Hippocampal formation (tissue), 2 donors: ENCODE measurements at regions not wholly inside any gene's neighbourhood (a gene's known extent, or its start where the extent isn't known, plus 50 kb on each side); places are given as distances from the start of the nearest gene placed in this dataset.

ENCODE experiments used
- DNase-seq, 2 donors: peaks; one replicate each; lab custom pipeline; 2025; lab: John Stamatoyannopoulos, UW

GRCh38 chr12:24083838-24084237, 134.4 kb upstream of the SOX5 start:
- no peak for DNase-seq

DNA sequence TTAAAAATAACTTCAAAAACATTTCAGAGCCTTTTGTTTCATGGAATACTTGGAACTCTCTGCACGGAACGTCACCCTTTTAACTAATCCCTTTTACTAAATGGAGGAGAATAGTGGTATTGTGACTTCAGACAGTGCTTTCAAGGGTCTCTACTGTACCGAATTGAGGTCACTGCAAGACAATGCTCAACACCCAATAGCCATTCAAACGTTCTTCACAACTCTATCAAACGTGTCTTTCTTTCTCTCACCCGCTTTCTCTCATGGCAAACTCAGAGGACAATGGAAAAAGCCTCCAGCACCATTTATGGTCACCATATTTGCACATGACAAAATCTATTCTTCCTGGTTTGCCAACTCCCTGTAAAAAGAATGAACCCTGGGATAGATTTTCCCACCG, 132.1 kb upstream of the SOX5 start:
- DNase-seq: no peak

GRCh38 chr12:24081092-24081529, 131.6 kb upstream of the SOX5 start:
- DNase-seq: no peak

DNA sequence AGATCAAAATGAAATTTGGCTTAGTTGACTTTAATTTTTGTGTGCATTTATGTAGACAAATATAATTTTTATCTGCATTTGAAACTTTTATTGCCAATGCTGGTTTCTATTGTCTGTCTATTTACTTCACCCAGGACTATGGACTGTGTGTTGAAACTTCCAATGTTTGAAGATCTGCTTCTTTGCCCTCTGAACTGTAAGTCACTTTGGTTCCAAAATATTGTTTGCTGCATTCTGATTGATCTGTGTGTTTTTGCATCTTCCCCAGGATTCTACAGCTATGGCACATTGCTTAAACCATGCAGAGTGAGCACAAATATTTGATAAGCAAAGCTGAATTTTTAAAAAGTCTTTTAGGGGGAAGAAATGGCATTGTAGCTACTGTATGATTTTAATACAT, 131.0 kb upstream of the SOX5 start:
- no peak for DNase-seq

- DNase-seq: no peak
These were observed 129.6 kb upstream of the SOX5 start for GRCh38 chr12:24079083-24079482.

GRCh38 chr12:24078318-24078765, 128.9 kb upstream of the SOX5 start:
- no peak for DNase-seq

- no peak for DNase-seq
These were observed 127.7 kb upstream of the SOX5 start for GRCh38 chr12:24077161-24077560.

- DNase-seq: no peak
These were observed 126.2 kb upstream of the SOX5 start for GRCh38 chr12:24075650-24076049.

DNA sequence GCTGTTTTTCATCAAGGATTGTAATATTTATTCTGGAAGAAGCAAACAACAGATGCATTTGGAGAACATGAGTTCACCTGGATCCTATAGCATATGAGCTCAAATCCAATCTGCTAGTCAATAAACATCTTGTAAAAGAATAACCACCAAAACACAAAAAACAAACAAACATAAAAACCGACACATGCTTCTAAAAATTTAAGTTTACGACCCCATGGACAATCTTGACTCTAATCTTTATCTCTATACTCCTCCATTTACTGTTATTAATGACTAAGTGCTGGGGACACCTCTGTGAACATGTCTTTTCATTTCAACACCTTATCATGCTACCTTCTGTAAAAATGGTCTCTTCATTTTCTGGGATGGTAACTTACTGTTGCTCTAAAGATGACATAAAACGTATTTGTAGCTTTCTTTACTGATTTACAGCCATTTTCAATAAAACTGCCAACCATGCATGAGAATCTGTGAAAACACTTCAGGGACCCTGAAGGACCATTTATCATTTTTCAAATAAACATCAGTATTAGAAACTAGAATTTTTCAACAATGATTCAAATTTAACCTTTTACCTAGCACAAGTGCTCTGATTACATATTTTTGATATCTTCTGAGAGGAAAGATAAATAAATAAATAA, 123.8 kb upstream of the SOX5 start:
- no peak for DNase-seq

GRCh38 chr12:24072302-24072701, 122.8 kb upstream of the SOX5 start:
- DNase-seq: no peak

DNA sequence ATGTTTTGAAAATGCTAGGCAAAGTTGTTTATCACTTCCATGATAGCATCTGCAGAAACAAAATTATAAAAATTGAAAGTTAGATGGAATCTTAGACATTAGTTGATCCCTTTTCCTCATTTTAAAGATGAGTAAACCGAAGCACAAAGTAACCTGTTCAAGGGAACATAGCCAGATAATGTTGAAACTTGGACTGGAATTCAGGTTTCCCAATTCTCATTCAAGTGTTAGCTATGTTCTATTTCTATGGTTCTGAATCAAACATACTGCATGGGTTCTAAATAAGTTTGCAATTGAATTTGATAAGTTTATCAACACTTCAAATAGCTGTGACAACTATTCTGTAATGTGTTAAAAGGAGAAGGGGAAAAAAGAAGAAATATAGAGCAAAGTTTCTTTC, 122.4 kb upstream of the SOX5 start:
- no peak for DNase-seq

DNA sequence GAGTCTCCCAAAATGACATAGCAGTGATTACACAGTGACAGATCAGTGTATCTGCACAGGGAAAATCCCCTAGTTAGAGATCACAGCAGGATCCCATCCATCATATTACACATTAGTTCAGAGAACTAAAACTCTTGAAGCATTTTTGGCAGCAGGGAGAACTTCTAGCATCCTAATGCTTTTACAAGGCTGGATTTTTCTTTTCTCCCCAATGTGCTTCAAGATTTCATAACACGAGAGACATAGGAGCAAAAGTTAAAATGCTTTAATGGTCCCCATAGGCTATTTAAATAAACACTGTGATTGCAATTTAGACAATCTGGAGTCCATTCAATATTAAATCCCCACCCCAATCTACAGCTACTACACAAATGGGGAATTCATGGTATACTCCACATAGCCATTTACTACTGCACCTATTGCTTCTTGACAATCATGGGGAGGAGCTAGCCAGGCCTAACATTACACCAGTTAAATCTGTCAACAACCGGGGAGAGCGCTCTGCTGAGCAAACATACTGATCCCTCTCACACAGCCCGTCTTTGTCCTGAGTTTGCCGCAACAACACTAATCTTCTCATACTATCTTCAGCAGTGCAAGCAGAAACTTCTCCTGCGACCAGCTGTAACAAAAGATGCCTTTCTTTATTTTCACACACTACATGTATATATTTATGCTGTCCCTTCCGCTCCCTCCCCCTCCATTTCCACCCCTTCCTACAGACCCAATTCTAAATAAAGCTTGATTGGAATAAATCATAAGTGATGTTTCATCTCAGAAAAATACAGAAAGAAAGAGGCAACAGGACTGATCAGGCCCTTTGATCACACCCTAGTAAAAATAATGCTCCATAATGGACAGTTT, 120.3 kb upstream of the SOX5 start:
- no peak for DNase-seq

DNA sequence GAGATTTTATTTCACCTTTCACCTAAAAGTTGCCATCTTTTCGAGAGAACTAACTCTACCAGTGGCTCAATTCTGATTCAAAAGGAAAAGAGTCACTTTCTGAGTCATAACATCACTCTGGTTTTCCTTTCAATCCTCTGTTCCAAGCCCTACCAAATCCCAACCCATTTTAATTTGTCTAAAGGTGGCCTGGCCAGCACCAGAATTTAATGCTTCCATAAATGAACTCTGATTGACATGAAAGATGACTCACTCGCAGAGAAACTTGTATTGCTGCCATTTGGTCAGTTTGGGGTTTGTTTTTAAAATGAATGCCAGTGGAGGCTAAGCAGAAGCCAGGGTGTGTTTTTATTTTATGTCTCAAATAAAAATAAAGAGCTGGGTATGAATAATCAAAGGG, 117.4 kb upstream of the SOX5 start:
- DNase-seq: no peak

DNA sequence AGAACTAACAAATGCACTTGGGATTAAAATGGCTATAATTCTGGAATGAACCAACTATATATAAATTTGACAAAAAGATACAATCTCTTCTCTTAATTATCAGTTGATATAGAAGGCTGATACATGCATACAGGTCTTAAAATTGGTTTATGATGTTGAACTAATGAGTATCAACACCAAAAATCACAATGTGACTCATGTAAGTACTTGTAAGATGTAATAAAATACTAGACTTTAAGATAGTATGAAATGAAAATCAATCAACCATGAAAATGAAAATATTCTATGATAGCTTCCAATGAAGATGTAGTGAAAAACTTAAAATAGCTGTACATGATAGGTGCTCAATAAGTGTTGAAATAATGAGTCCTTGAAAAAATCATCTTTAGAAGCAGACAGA, 116.6 kb upstream of the SOX5 start:
- no peak for DNase-seq

DNA sequence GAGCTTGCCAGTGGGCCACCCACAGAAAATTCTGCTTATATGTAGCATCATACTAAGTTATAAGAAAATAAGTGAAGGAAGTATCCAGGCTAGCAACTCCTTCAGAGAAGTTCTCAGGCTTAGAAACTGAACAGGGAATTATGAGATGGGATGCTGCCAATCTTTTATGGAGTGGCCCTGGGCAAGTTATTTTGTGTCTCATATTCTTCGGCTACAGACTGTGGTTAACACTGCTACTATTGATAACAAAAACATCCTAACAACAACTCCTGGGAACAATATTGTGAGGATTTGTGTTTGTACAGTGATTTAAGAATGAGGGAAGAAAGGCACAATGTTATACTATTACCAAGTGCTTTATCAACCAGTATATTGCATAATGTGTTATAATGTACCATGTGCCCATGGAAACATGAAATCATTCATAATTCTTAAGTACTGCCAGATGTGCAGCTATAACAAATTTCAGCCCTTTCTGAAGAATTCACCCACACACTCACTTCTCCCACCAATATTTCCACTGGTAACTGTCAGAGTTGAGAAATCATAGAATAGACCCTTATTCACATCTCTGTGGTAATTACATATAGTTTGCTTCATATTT, 113.3 kb upstream of the SOX5 start:
- DNase-seq: no peak

DNA sequence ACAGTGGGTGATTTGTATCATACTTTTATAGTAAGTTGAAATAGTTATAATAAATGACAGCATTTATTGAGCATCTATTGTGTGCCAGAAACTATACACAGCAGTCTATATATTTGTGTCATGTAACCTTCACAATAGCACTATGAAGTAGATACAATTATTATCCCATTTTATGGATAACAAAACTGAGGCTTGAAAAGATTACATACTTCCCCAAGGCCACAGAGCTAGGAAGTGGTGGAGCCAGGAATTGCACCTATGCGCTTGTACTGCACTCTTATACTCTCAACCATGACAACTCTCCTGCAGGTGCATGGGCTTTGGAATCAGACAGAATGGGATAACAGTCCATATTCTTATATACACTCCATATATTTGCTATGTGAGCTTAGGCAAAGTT, 110.6 kb upstream of the SOX5 start:
- DNase-seq: no peak

DNA sequence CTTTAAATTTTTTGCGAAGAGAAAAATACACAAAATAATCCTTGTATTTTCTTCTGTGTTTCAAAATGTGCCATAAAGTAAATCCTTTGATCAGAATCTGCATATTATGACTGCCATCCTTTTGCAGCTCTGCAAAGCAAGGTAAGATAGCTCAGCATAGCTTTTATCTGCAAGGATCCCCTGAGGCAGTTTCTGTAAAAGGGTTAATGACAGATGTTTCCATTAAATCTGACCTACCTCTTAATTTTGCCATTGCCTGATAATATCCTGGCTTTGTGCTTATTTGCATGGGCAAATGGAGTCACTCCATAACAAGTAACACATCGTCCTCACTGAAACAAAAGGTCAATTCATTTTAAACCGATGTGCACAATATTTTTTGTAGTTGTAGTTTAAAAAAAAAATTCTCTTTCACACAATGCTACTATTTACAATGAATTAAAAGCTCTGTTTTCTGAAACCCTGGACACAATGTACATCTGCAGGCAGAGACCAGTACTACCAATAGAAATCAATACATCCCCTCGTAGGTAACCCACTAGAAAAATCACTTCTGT, 108.5 kb upstream of the SOX5 start:
- DNase-seq: no peak

DNA sequence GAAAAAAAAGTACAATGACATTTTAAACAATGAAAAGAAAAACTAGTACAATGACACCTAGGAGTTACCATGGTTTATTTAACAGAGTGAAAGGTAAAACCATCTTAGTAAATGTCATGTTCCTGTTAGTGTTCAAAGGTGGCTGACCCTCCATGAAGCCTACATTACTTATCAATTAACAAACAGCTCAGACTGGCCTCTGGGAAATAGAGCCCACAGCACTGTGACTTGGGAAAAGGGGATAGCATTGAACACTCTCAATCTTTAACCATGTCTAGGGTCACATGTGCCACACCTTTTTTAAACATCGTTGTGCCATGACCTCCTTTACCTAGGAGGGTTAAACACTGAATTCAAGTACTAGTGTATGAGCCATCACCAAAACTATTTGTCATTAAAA, 106.3 kb upstream of the SOX5 start:
- no peak for DNase-seq

GRCh38 chr12:24054416-24054815, 104.9 kb upstream of the SOX5 start:
- no peak for DNase-seq

GRCh38 chr12:24049728-24050127, 100.3 kb upstream of the SOX5 start:
- no peak for DNase-seq

DNA sequence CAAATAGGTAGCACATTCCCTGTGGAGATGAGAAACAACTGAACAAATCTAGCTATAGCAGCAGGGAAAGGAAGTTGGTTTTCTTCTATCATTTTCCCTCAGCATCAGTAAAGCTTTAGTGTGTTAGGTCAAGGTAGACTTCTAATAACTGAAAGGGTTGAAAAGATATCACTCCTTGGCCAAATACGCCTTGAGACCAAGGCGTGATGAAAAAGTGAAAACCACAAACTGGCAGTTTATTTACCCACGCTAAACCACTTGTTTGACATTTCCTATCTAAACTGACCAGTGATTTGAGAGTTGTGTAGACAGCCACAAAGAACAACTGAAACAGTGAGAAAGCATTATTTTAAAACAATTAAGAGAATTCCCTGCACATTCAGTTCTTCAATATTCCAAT, 99.6 kb upstream of the SOX5 start:
- DNase-seq: no peak

DNA sequence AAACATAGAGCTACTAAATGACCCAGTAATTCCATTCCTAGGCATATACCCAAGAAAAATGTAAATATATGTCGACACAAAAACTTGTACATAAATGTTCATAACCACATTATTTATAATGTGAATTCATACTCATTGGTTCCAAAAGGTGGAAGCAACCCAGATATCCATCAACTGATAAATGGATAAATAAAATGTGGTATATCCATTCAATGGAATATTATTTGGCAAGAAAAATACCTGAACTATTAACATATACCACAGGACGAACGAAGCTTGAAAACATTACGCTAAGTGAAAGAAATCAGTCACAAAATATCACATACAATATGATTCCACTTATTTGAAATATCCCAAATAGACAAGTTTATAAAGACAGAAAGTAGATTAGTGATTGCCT, 99.0 kb upstream of the SOX5 start:
- DNase-seq: no peak

- no peak for DNase-seq
These were observed 97.9 kb upstream of the SOX5 start for GRCh38 chr12:24047326-24047725.
